Spleen (tissue), 7 donors: ENCODE measurements at regions not wholly inside any gene's neighbourhood (a gene's known extent, or its start where the extent isn't known, plus 50 kb on each side); places are given as distances from the start of the nearest gene placed in this dataset.

Experiments
- CTCF ChIP-seq, 11 experiments: fragments of 200-600 bp in 7 of 11; fragments of 450-650 bp in 4 of 11; sonication (generic) in 4 of 11; IDR thresholded peaks in 8 of 11; conservative IDR thresholded peaks in 3 of 11; 1 replicate in 7 of 11; 2 replicates in 4 of 11; pipeline versions ENCODE4 v1.4.0 to v1.8.0; 2016 to 2021; ENCODE audit warnings: antibody characterized with exemption in 11 of 11, inconsistent platforms in 4 of 11, mild to moderate bottlenecking in 1 of 11
- POLR2A ChIP-seq, 3 donors: fragments of 450-650 bp; IDR thresholded peaks; one replicate each; pipeline ENCODE4 v1.5.1; 2017; ENCODE audit warnings: antibody characterized with exemption in 3 of 3, mild to moderate bottlenecking in 1 of 3
- donor health status: DM: no; HTN: no; CAD: no; lungs with moderate emphysema.
- donor health status: DM: no; HTN: no; CAD: no.
- donor health status: DM: no; HTN: no; CAD: no.

- TF ChIP-seq CTCF (IDR thresholded peaks at IDR 0.05 in 8 of 11, conservative IDR thresholded peaks at IDR 0.05 in 3 of 11) (no peak), POLR2A (IDR thresholded peaks at IDR 0.05) (no peak)
Observed at GRCh38 chr5:135126688-135127438, 92.8 kb upstream of the PITX1 start.
